Kidney (tissue), 13 donors: ENCODE measurements at regions not wholly inside any gene's neighbourhood (a gene's known extent, or its start where the extent isn't known, plus 50 kb on each side); places are given as distances from the start of the nearest gene placed in this dataset.

Source experiments
- DNase-seq, 5 donors: peaks; one replicate each; pipeline ENCODE4 v3.0.0-alpha.2; 2013 to 2020
- FAIRE-seq: peaks from 2 replicates; lab custom pipeline; 2012; peaks lifted over from hg19 to GRCh38; lab: Jason Lieb, UNC
- H3K27ac ChIP-seq, 2 donors: one replicate each; pipeline ENCODE4 v1.7.0; 2013; ENCODE audit warnings: low read depth in 2 of 2, low read length in 2 of 2, inconsistent platforms in 1 of 2
- H3K27me3 ChIP-seq: one replicate; pipeline ENCODE4 v1.7.1; 2013; ENCODE audit warnings: low read length, inconsistent platforms; ENCODE audit not compliant: control insufficient read depth, insufficient read depth
- H3K36me3 ChIP-seq, 3 donors: one replicate each; pipeline versions ENCODE4 v1.7.0 to v1.7.1; 2013; ENCODE audit warnings: low read length in 3 of 3, control low read depth in 1 of 3, inconsistent platforms in 1 of 3; ENCODE audit not compliant: insufficient read depth in 3 of 3, control insufficient read depth in 2 of 3
- H3K4me1 ChIP-seq, 3 donors: one replicate each; pipeline versions ENCODE4 v1.7.0 to v1.7.1; 2013; ENCODE audit warnings: low read length in 3 of 3, inconsistent platforms in 1 of 3, low read depth in 1 of 3; ENCODE audit not compliant: control insufficient read depth in 2 of 3, insufficient read depth in 2 of 3
- H3K4me3 ChIP-seq, 3 donors: one replicate each; pipeline versions ENCODE4 v1.7.0 to v1.8.1; 2013; ENCODE audit warnings: low read length in 3 of 3, control low read depth in 1 of 3, inconsistent platforms in 1 of 3
- H3K9ac ChIP-seq, 3 donors: one replicate each; pipeline versions ENCODE4 v1.7.0 to v1.7.1; 2013; ENCODE audit warnings: low read length in 3 of 3, control low read depth in 1 of 3, inconsistent platforms in 1 of 3
- H3K9me3 ChIP-seq, 3 donors: one replicate each; pipeline versions ENCODE4 v1.7.0 to v1.7.1; 2013; ENCODE audit warnings: low read length in 3 of 3, control low read depth in 1 of 3, inconsistent platforms in 1 of 3; ENCODE audit not compliant: control insufficient read depth in 2 of 3, insufficient read depth in 1 of 3
- CTCF ChIP-seq: IDR thresholded peaks from 3 replicates; pipeline ENCODE4 v1.5.1; 2012; ENCODE audit warnings: mild to moderate bottlenecking, moderate library complexity, borderline replicate concordance; ENCODE audit not compliant: insufficient read depth; ENCODE audit errors: extremely low read depth
- intact Hi-C: fragments of 100-400 bp; cut with DNase I; formaldehyde crosslinking; loops from one replicate; pipeline ENCODE4 v1.11.1; 2022
- donor health status: control.
- donor health status: control.
- donor health status: control.
- donor health status: control.
- donor health status: control.
- donor health status: DM: yes; HTN: yes; CAD: no.
- donor health status: Normal renal cell carcinoma (clear cell type).

- intact Hi-C loops: no loop called here
- Histone ChIP-seq H3K9me3 (no peaks in the 10 kb centered on the region), H3K27ac (no peak overlapping the region), H3K36me3 (no peaks in the 10 kb centered on the region), H3K27me3 (no peaks in the 10 kb centered on the region), H3K4me3 (no peak overlapping the region), H3K4me1 (no peaks in the 10 kb centered on the region), H3K9ac (no peak overlapping the region)
- TF ChIP-seq CTCF: no peak
- DNase-seq (no peak), FAIRE-seq (no peak)
Observed at GRCh38 chr11:25547292-25547691, 784.6 kb upstream of the ANO3 start.

GRCh38 chr11:25562417-25562816 is 769.5 kb upstream of the ANO3 start:
- DNase-seq: peak in 1 of 5 donors; percentile 1
- H3K27ac ChIP-seq: no peak overlapping the region
- no peaks in the 10 kb centered on the region for H3K4me1 ChIP-seq
- intact Hi-C loops: no loop called here
- no peak for FAIRE-seq
- H3K9ac ChIP-seq: no peak overlapping the region
- no peaks in the 10 kb centered on the region for H3K9me3 ChIP-seq
- no peak overlapping the region for H3K4me3 ChIP-seq
- no peaks in the 10 kb centered on the region for H3K36me3 ChIP-seq
- TF ChIP-seq CTCF: no peak
- H3K27me3 ChIP-seq: no peaks in the 10 kb centered on the region

- Histone ChIP-seq H3K27me3 (no peaks in the 10 kb centered on the region), H3K36me3 (no peaks in the 10 kb centered on the region), H3K27ac (no peak overlapping the region), H3K4me3 (no peak overlapping the region), H3K9me3 (no peaks in the 10 kb centered on the region), H3K9ac (no peak overlapping the region), H3K4me1 (no peaks in the 10 kb centered on the region)
- FAIRE-seq (no peak), DNase-seq (no peak)
- intact Hi-C loops: no loop called here
- TF ChIP-seq CTCF: no peak
Observed at GRCh38 chr11:25565846-25566245, 766.1 kb upstream of the ANO3 start.
